Mesendoderm (in vitro differentiated cells): ENCODE measurements at regions not wholly inside any gene's neighbourhood (a gene's known extent, or its start where the extent isn't known, plus 50 kb on each side); places are given as distances from the start of the nearest gene placed in this dataset.

Source experiments
- DNase-seq: peaks from one replicate; pipeline ENCODE4 v3.0.0; 2013
- H2AK5ac ChIP-seq: 2 replicates; pipeline ENCODE4 v1.6.1; 2013; ENCODE audit warnings: low read length, inconsistent platforms
- H2BK120ac ChIP-seq: 2 replicates; pipeline ENCODE4 v1.6.1; 2013; ENCODE audit warnings: low read depth, mild to moderate bottlenecking, low read length, moderate library complexity, mixed read lengths
- H2BK15ac ChIP-seq: replicated peaks from 2 replicates; pipeline ENCODE4 v1.6.1; 2013; ENCODE audit warnings: low read depth, mild to moderate bottlenecking, moderate library complexity
- H2BK5ac ChIP-seq: 2 replicates; pipeline ENCODE4 v1.6.1; 2013; ENCODE audit warnings: low read length, inconsistent platforms
- H3K18ac ChIP-seq: 2 replicates; pipeline ENCODE4 v1.6.1; 2013; ENCODE audit warnings: mild to moderate bottlenecking, low read length, mixed read lengths
- H3K23ac ChIP-seq: one replicate; pipeline ENCODE4 v1.6.1; 2013; ENCODE audit warnings: low read length
- H3K27ac ChIP-seq: 2 replicates; pipeline ENCODE4 v1.5.1; 2013; ENCODE audit warnings: low read depth, mild to moderate bottlenecking, inconsistent platforms, low read length, moderate library complexity
- H3K27me3 ChIP-seq: 2 replicates; pipeline ENCODE4 v1.6.1; 2013; ENCODE audit warnings: low read length, control low read depth, mild to moderate bottlenecking, inconsistent platforms; ENCODE audit not compliant: insufficient read depth, poor library complexity
- H3K36me3 ChIP-seq: 2 replicates; pipeline ENCODE4 v1.6.1; 2013; ENCODE audit warnings: low read length, inconsistent platforms; ENCODE audit not compliant: control insufficient read depth, insufficient read depth
- H3K4ac ChIP-seq: one replicate; pipeline ENCODE4 v1.6.1; 2013; ENCODE audit warnings: low read depth, mild to moderate bottlenecking, low read length, moderate library complexity
- H3K4me1 ChIP-seq: 2 replicates; pipeline ENCODE4 v1.6.1; 2013; ENCODE audit warnings: low read depth, low read length, inconsistent platforms; ENCODE audit not compliant: control insufficient read depth
- H3K4me2 ChIP-seq: 2 replicates; pipeline ENCODE4 v1.6.1; 2013; ENCODE audit warnings: low read length
- H3K4me3 ChIP-seq: 2 replicates; pipeline ENCODE4 v1.5.1; 2013; ENCODE audit warnings: mild to moderate bottlenecking, low read length
- H3K56ac ChIP-seq: one replicate; pipeline ENCODE4 v1.6.1; 2013; ENCODE audit warnings: low read length
- H3K79me1 ChIP-seq: 2 replicates; pipeline ENCODE4 v1.6.1; 2013; ENCODE audit warnings: low read length, inconsistent platforms
- H3K79me2 ChIP-seq: 2 replicates; pipeline ENCODE4 v1.6.1; 2013; ENCODE audit warnings: mild to moderate bottlenecking, low read length; ENCODE audit not compliant: control insufficient read depth, insufficient read depth
- H3K9ac ChIP-seq: 2 replicates; pipeline ENCODE4 v1.6.1; 2013; ENCODE audit warnings: low read length, inconsistent platforms
- H4K5ac ChIP-seq: one replicate; pipeline ENCODE4 v1.6.1; 2013; ENCODE audit warnings: low read length
- H4K8ac ChIP-seq: one replicate; pipeline ENCODE4 v1.6.1; 2013; ENCODE audit warnings: low read depth, mild to moderate bottlenecking, control low read depth, low read length, moderate library complexity
- WGBS: extraction: QIAGEN DNeasy Blood & Tissue Kit; methylation state at CpG from one replicate; pipeline ENCODE4 v1.1.7; 2013; ENCODE audit warnings: low lambda C conversion rate, missing lambda C conversion rate; ENCODE audit not compliant: insufficient coverage; ENCODE audit errors: extremely low coverage; 5-methylcytosine and 5-hydroxymethylcytosine counted together

GRCh38 chr9:18350995-18351595, 122.9 kb upstream of the ADAMTSL1 start:
- no peak overlapping the region for H3K56ac ChIP-seq
- no peaks in the 10 kb centered on the region for H3K27me3 ChIP-seq
- H3K23ac ChIP-seq, result no peak overlapping the region
- H4K5ac ChIP-seq, result no peak overlapping the region
- H3K4ac ChIP-seq, result no peak overlapping the region
- no peak overlapping the region for H2BK5ac ChIP-seq
- no CpG with 5 or more reads among the region's 4 CpGs for WGBS
- no peak overlapping the region for H3K4me2 ChIP-seq
- H3K36me3 ChIP-seq, result no peaks in the 10 kb centered on the region
- H4K8ac ChIP-seq, result no peak overlapping the region
- DNase-seq, result no peak
- H3K9ac ChIP-seq, result no peak overlapping the region
- no peak overlapping the region for H2BK15ac ChIP-seq
- no peaks in the 10 kb centered on the region for H3K79me1 ChIP-seq
- H2AK5ac ChIP-seq, result no peak overlapping the region
- H2BK120ac ChIP-seq, result no peak overlapping the region
- no peak overlapping the region for H3K18ac ChIP-seq
- no peaks in the 10 kb centered on the region for H3K79me2 ChIP-seq
- H3K4me3 ChIP-seq, result no peak overlapping the region
- H3K27ac ChIP-seq, result no peak overlapping the region
- H3K4me1 ChIP-seq, result no peaks in the 10 kb centered on the region

GRCh38 chr9:18352711-18353110, 121.2 kb upstream of the ADAMTSL1 start:
- H3K23ac ChIP-seq, result no peak overlapping the region
- no peak overlapping the region for H2AK5ac ChIP-seq
- H2BK5ac ChIP-seq, result no peak overlapping the region
- H3K4me1 ChIP-seq, result no peaks in the 10 kb centered on the region
- no peaks in the 10 kb centered on the region for H3K36me3 ChIP-seq
- H3K4me2 ChIP-seq, result no peak overlapping the region
- H3K79me1 ChIP-seq, result no peaks in the 10 kb centered on the region
- H2BK120ac ChIP-seq, result no peak overlapping the region
- no peaks in the 10 kb centered on the region for H3K79me2 ChIP-seq
- H3K9ac ChIP-seq, result no peak overlapping the region
- DNase-seq, result no peak
- H3K27ac ChIP-seq, result no peak overlapping the region
- no peak overlapping the region for H4K5ac ChIP-seq
- H3K4ac ChIP-seq, result no peak overlapping the region
- no peak overlapping the region for H2BK15ac ChIP-seq
- no peak overlapping the region for H3K56ac ChIP-seq
- no peak overlapping the region for H3K18ac ChIP-seq
- WGBS, result no CpG with 5 or more reads among the region's 3 CpGs
- H3K4me3 ChIP-seq, result no peak overlapping the region
- no peak overlapping the region for H4K8ac ChIP-seq
- no peaks in the 10 kb centered on the region for H3K27me3 ChIP-seq

GRCh38 chr9:18353473-18353872, 120.5 kb upstream of the ADAMTSL1 start:
- Histone ChIP-seq H3K36me3 (no peaks in the 10 kb centered on the region), H3K18ac (no peak overlapping the region), H2BK15ac (no peak overlapping the region), H3K9ac (no peak overlapping the region), H3K4ac (no peak overlapping the region), H3K23ac (no peak overlapping the region), H3K79me1 (no peaks in the 10 kb centered on the region), H3K4me2 (no peak overlapping the region), H3K56ac (no peak overlapping the region), H2BK120ac (no peak overlapping the region), H4K8ac (no peak overlapping the region), H4K5ac (no peak overlapping the region), H3K27me3 (no peaks in the 10 kb centered on the region), H3K4me1 (no peaks in the 10 kb centered on the region), H2BK5ac (no peak overlapping the region), H3K27ac (no peak overlapping the region), H3K79me2 (no peaks in the 10 kb centered on the region), H2AK5ac (no peak overlapping the region), H3K4me3 (no peak overlapping the region)
- DNase-seq, result no peak

- no peak overlapping the region for H2AK5ac ChIP-seq
- no peak overlapping the region for H3K56ac ChIP-seq
- H4K5ac ChIP-seq, result no peak overlapping the region
- H2BK15ac ChIP-seq, result no peak overlapping the region
- H2BK5ac ChIP-seq, result no peak overlapping the region
- no CpG with 5 or more reads among the region's 1 CpG for WGBS
- H3K23ac ChIP-seq, result no peak overlapping the region
- H3K27me3 ChIP-seq, result no peaks in the 10 kb centered on the region
- H3K4ac ChIP-seq, result no peak overlapping the region
- no peak overlapping the region for H3K9ac ChIP-seq
- H4K8ac ChIP-seq, result no peak overlapping the region
- peaks cover 2% of the 10 kb centered on the region for H3K4me1 ChIP-seq
- H2BK120ac ChIP-seq, result no peak overlapping the region
- no peaks in the 10 kb centered on the region for H3K79me1 ChIP-seq
- H3K18ac ChIP-seq, result no peak overlapping the region
- no peaks in the 10 kb centered on the region for H3K36me3 ChIP-seq
- no peak overlapping the region for H3K4me2 ChIP-seq
- H3K27ac ChIP-seq, result no peak overlapping the region
- no peak for DNase-seq
- no peaks in the 10 kb centered on the region for H3K79me2 ChIP-seq
- H3K4me3 ChIP-seq, result no peak overlapping the region
Measured at GRCh38 chr9:18357321-18357720, 116.6 kb upstream of the ADAMTSL1 start.

- no peaks in the 10 kb centered on the region for H3K79me2 ChIP-seq
- no peak overlapping the region for H2BK5ac ChIP-seq
- no peaks in the 10 kb centered on the region for H3K36me3 ChIP-seq
- no peak overlapping the region for H2BK120ac ChIP-seq
- no peak overlapping the region for H4K5ac ChIP-seq
- H4K8ac ChIP-seq, result no peak overlapping the region
- H3K4me2 ChIP-seq, result no peak overlapping the region
- H3K79me1 ChIP-seq, result no peaks in the 10 kb centered on the region
- H3K9ac ChIP-seq, result no peak overlapping the region
- H3K23ac ChIP-seq, result no peak overlapping the region
- no peak overlapping the region for H3K56ac ChIP-seq
- peaks cover 2% of the 10 kb centered on the region for H3K4me1 ChIP-seq
- no peak overlapping the region for H3K18ac ChIP-seq
- DNase-seq, result no peak
- H3K4me3 ChIP-seq, result no peak overlapping the region
- no peak overlapping the region for H3K27ac ChIP-seq
- no peak overlapping the region for H2BK15ac ChIP-seq
- no CpG with 5 or more reads among the region's 2 CpGs for WGBS
- no peak overlapping the region for H3K4ac ChIP-seq
- H3K27me3 ChIP-seq, result no peaks in the 10 kb centered on the region
- no peak overlapping the region for H2AK5ac ChIP-seq
Measured at GRCh38 chr9:18358325-18358724, 115.6 kb upstream of the ADAMTSL1 start.

GRCh38 chr9:18359335-18359734, 114.6 kb upstream of the ADAMTSL1 start:
- no peak overlapping the region for H2BK120ac ChIP-seq
- no peak overlapping the region for H2BK15ac ChIP-seq
- no peaks in the 10 kb centered on the region for H3K27me3 ChIP-seq
- no peak overlapping the region for H2AK5ac ChIP-seq
- H3K56ac ChIP-seq, result no peak overlapping the region
- H2BK5ac ChIP-seq, result no peak overlapping the region
- no peak overlapping the region for H3K23ac ChIP-seq
- H3K9ac ChIP-seq, result no peak overlapping the region
- H3K27ac ChIP-seq, result no peak overlapping the region
- H3K36me3 ChIP-seq, result no peaks in the 10 kb centered on the region
- no peaks in the 10 kb centered on the region for H3K79me1 ChIP-seq
- H4K5ac ChIP-seq, result no peak overlapping the region
- H3K79me2 ChIP-seq, result no peaks in the 10 kb centered on the region
- DNase-seq, result no peak
- WGBS, result no CpG with 5 or more reads among the region's 1 CpG
- peaks cover 2% of the 10 kb centered on the region for H3K4me1 ChIP-seq
- no peak overlapping the region for H3K4me2 ChIP-seq
- H4K8ac ChIP-seq, result no peak overlapping the region
- H3K4me3 ChIP-seq, result no peak overlapping the region
- no peak overlapping the region for H3K4ac ChIP-seq
- H3K18ac ChIP-seq, result no peak overlapping the region
